Activated CD8-positive, alpha-beta memory T cell treated with anti-CD3 and anti-CD28 coated beads, Interleukin-2, amount 50 U/mL, for 24 hours (primary cell): ENCODE measurements at regions not wholly inside any gene's neighbourhood (a gene's known extent, or its start where the extent isn't known, plus 50 kb on each side); places are given as distances from the start of the nearest gene placed in this dataset.
"Not testable (repeated sequence)": the region's sequence is repeated elsewhere in the genome, so short reads cannot be mapped to it uniquely, and the experiment has no call there.

Experiments
- DNase-seq: peaks from one replicate; pipeline ENCODE4 v3.0.0-alpha.2; 2020; ENCODE audit errors: extremely low read depth

DNA sequence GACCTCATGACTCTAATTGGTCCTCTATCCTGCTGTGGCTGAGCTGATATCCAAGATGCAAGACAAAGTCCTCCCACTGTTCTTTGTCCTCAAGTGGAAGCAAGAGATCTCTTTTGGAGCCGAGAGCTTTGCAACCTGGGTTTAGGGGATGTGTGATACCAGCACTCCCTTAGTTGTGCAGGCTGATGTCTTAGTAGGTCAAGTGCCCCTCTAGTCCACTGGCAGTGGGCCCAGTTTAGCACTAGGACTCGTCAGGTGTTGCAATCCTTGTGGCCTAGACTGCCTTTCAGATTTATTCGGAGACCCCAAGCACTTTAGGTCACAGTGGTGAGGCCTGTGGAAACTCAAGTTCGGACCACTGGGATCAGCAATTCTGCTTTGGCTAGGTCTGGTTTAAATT, 64.0 kb downstream of the GPRASP3 start:
- DNase-seq = no peak

DNA sequence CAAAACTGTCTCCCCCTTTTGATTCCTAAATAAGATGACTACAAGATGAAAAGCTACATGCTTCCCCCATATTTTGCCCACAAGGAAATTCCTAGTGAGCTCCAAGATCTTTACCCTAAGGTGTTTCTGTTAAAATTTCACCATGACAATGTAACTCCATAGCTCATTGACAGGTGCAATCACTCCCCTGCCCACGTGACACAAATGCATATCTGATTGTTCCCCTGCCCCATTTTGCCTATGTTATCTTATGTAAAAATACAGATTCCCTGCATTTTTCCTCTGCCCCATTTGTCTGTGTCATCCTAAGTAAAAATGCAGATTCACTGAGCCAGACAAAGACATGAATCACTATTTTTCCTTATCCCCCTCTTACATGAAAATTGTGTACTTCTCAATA, 66.7 kb downstream of the GPRASP3 start:
- DNase-seq = no peak

DNA sequence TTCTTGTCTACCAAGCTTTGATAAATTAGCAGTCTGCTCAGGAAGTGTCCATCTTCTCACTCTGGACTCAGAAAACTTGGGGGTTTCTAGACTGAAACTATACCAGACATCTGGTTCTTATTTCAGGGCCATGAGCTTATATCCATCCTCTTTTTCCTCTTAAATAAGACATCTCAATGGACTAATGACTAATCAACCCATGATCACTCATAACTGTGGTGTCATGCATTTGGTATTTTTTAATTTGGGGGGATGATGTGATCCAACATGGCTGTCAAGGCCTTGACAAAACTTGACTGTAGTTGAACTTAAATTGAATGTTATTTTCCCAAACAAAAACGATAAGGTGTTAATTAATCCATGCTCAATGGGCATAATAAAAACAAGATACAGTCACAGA, 87.8 kb downstream of the GPRASP3 start:
- no peak for DNase-seq

DNA sequence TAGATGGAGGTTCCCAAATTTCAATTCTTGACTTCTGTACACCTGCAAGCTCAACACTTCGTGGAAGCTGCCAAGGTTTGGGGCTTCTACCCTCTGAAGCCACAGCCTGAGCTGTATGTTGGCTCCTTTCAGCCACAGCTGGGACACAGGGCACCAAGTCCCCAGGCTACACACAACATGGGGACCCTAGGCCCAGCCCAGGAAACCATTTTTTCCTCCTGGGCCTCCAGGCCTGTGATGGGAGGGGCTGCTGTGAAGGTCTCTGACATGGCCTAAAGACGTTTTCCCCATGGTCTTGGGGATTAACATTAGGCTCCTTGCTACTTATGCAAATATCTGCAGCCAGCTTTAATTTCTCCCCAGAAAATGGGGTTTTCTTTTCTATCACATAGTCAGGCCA, 97.7 kb downstream of the GPRASP3 start:
- DNase-seq = not testable (repeated sequence)

DNA sequence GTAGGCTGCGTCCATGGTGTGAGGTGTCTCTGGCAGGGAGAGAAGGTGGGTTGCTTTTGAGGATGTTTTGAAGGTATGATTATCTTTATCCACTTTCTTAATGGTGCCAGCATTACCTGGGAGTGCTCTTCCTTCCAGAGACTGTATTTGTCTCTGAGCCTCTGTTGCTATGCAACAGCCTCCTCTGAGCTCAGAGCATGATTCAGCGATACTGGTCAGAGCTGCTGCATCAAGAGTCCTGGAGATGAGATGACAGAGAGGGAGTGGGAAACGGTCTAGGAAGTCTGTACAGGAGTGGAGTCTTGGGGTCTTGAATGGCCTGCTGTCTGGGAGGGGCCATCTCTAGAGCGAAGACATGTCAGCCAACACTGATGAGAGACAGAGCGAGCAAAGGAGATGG, 104.4 kb upstream of the RAB40AL start:
- no peak for DNase-seq

DNA sequence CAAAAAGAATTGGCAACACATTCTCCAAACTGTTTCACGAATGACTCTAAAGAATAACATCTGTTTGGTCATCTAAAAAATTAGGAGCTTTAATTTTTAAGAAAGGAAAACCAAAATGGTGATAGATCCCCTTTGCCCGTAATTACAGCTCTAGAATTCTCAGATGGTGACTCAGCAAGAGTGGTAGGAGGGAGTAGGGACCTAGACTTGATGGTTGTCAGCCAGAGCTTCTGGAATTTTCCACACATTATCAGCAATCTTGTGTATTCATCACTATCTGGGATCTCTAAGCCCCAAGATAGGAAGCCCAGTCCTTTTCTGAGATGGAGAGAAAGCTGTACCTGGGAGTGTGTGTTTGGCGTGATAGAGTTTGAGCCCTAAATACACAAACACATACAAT, 103.9 kb upstream of the RAB40AL start:
- no peak for DNase-seq

DNA sequence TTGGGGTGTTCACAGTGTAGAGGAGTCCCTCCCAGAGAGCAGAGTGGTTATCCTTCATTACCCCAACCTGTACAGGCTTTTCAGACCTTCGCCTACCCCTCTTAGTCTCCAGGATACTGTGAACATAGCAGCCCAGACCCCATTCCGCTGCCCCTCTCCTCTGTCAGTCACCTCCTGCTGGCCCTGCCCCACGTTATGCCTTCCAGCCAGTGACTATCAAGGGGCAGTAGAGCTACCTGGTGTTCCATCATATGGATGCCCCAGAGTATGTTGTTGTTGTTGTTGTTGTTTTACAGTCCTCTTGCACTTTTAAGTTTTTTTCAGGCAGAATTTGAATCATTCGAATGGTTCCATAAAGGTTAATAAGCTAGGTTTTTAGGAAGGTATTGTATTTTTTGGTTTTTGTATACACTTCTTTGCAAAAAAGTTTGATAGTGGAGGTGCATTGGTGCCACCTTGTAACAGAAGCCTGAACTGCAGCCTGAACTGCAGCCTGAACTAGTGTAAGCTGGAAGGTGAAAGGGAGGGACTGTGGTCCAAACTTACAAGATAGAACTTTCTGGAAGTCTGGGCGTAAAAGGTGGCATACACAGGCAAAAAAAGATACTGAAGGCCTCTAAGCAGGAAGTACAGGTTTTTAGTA, 101.4 kb upstream of the RAB40AL start:
- DNase-seq = no peak

DNA sequence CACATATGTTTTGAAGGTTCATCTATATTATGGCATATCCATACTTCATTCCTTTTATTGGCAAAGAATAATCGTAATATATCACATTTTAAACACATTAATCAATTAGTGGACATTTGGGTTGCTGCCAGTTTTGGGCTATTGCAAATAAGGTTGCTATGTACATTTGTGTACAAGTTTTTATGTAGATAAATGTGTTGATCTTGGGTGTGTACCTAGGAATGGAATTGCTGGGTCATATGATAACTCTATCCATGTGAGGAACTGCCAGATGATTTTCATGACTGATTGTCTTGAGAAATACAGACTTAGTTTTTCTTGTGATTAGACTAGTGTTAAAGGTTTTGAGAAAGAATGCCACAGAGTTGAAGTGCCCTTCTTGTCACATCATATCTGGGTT, 99.2 kb upstream of the RAB40AL start:
- no peak for DNase-seq

DNA sequence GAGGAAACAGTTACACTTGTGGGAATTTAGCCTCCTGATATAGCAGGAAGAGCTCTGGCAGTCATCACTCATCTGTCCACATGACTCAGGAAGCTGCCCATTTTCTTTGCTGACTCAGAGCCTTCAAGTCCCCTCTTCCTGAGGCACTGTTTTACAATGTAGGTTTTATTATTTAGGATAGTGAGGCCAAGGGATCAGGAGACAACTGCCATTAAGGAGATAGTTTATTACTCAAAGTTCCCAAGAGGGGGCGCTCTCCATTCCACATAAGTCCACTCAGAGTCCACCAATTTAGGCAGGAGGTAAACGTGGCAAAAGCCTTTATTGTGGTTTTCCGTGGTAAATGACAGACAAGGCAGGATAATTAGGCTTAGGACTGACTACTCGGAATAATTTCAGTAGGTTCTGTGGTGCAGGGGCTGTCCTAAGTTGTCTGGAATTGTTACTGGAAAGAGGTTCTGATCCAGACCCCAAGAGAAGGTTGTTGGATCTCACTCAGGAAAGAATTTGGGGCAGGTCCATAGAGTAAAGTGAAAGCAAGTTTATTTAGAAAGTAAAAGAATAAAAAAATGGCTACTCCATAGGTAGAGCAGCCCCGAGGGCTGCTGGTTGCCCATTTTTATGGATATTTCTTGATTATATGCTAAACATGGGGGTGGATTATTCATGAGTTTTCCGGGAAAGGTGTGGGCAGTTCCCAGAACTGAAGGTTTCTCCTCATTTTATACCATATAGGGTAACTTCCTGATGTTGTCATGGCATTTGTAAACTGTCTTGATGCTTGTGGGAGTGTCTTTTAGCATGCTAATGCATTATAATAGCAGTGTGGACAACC, 96.0 kb upstream of the RAB40AL start:
- DNase-seq = no peak

DNA sequence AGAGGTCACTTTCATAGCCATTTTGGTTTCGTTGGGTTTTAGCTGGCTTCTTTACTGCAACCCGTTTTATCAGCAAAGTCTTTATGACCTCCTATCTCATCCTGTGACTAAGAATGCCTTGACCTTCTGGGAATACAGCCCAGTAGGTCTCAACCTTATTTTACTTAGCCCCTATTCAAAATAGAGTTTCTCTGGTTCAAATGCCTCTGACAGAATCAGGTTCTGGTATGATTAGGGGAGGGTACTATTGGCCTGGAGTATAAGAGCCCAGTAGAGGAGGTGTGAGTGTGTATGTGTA, 95.4 kb upstream of the RAB40AL start:
- DNase-seq = no peak

DNA sequence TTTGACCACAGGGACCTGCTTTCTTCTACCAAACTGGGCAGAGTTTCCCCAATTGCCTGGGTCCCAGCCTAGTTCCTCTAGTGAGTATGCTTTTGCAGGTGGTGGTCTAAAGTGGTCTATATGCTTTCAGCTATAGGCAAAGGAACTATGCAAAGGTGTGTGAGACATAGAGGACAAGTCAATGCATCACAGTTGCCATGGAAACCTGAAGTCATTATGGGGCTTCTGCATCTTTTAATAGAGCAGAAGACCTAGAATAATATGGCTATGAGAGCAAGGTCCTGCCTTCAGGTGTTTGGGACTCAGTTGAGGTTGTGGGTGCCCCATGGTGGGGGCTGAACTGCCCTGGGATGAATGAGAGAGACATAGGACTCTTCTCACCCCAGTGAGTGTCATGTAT, 92.1 kb upstream of the RAB40AL start:
- DNase-seq = no peak

DNA sequence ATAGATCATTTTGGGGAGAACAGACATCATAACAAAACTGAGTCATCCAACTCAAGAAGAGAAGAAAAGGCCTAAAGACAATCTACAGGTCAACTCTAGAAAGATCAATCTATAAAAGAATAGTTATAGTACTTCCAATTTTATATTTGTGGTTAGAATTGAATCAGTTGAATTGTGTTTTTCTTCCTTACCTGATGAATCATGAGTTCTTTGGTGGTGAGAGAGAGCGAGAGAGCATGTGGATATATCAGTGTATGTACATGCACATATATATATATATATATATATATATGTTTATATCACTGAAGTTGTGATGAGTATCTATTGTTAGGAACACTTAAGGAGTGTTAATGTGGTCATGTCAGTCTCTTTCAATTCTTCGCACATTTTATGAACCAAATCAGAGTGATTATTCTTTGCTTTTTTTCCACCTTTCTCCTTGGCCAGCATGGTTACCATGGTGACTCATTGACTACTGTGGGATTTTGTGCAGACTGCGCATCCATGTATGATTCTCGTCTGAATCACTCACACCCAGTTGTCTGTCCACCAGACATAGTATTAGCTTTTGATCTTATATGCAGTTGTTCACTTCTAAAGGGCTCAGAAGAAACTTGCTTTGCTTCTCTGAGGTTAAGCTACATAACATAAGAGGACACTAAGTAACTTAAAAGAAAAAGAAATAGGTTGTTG, 90.4 kb upstream of the RAB40AL start:
- no peak for DNase-seq

DNA sequence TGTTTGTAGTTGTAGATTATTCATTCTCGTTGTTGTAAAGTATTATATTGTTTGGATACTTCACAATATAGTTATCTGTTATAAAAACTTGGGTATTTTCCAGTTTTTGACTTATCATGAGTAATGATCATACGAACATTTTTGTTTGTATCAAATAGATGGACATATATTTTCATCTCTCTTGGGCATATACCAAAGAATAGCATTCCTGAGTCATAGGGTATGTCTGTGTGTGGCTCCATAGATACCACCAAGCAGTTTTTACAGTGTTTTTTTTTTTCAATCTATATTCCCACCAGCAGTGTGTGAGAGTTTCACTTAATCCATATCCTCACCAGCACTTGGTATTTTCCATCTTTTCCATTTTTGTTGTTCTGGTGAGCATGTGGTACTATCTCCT, 89.7 kb upstream of the RAB40AL start:
- DNase-seq = no peak

DNA sequence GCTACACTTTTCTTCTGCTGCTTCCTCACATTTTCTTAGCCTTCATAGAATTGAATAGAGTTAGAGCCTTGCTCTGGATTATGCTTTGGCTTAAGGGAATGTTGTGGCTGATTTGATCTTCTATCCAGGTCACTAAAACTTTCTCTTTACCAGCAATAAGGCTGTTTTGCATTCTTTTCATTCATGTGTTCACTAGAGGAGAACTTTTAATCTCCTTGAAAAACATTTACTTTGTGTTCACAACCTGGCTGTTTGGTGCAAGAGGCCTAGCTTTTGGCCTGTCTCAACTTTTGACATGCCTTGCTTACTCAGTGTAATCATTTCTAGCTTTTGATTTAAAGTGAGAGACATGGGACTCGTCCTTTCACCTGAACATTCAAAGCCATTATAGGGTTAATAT, 87.7 kb upstream of the RAB40AL start:
- DNase-seq = no peak

DNA sequence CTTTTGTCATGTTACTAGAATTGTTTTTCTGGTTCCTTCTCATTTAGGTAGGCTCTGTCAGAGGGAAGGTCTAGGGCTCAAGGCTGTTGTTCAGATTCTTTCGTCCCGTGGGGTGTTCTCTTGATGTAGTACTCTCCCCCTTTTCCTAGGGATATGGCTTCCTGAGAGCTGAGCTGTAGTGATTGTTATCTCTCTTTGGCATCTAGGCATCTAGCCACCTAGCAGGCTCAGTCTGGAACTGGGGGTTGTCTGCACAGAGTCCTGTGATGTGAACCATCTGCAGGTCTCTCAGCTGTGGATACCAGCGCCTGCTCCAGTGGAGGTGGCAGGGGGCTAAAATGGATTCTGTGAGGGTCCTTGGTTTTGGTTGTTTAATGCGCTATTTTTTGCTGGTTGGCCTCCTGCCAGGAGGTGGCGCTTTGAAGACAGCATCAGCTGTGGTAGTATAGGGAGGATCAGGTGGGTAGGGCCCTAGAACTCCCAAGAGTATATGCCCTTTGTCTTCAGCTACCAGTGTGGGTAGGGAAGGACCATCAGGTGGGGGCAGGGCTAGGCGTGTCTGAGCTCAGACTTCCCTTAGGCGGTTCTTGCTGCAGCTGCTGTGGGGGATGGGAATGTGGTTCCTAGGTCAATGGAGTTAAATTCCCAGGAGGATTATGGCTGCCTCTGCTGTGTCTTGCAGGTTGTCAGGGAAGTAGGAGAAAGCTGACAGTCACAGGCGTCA, 78.1 kb upstream of the RAB40AL start:
- not testable (repeated sequence) for DNase-seq

DNA sequence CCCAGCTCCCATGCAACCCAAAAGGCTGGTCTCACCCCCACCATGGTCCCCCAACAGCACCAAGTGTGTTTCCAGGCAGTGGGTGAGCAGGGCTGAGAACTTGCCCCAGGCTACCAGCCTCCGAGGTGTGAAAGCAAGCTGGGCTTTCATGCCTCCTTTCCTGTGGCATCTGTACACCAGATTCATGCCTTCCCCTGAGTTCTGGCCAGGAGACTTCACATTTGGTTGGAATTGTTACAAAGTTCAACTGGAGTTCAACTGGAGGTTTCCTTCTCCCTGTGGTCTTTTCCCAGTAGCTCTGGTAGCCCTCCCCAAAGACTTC, 77.6 kb upstream of the RAB40AL start:
- no peak for DNase-seq

DNA sequence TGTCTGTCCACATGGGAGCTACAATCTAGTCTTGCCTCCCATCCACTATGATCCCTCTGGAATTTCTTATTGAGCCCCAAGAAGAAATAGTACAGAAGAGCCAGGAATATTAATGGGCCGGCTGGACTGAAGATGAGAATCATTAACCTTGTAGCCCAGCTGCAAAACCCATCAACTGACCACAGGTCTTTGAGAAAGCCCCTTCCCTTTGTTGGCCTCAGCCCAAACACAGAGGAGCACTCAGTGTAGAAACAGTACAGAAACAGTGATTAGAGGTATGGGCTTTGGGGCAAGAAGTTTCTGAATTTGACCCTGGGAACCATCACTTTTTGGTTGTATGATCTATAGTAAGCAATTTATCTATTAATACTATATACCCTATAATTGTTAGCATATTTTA, 76.8 kb upstream of the RAB40AL start:
- no peak for DNase-seq

DNA sequence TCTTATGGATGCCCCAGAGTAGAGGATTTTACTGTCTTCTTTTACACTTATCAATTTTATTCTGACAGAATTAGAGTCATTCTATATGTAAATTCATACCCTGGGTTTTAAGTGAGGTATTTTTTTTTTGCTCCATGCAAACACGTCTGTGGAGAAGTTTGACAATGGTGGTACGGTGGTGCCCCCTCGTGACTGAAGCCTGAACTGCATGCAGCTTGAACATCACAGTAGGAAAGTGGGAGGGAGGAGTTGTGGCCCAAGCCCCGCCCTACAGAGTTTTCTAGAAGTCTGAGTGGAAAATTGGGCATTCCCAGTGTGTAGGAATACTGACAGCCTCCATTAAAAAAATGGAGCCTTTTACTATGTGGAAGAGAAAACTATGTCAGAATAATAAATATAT, 73.3 kb upstream of the RAB40AL start:
- peak; percentile 69 for DNase-seq

DNA sequence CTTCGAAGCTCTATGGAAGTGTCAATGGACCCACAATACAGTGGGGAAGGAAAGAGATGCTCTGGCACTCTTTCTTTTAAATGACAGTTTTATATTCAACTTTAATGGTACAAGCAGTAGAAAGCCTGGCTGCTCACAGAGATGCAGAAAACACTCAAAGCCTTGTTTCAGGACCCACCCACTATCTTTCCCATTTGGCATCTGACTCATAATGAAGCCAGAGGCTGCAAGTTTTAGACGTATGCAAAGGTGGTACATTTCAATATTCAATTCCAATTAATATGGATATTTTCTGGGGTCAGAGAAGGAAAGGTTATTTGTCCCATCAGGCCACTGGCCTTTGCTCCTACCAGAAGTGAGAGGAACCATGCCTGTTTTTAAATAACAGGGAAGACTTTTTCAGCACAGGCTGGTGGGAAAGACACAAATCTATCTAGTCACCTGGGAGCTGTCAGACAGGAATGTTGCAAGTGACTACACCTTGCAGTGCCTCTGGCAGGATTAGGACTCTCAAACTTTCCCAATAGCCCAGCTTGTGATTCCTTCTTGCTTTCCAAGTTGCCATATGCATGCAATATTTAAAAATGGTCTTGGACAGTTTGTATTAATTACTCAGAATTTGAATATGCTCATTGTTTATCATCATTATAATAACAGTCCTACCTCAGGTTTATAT, 70.0 kb upstream of the RAB40AL start:
- no peak for DNase-seq

DNA sequence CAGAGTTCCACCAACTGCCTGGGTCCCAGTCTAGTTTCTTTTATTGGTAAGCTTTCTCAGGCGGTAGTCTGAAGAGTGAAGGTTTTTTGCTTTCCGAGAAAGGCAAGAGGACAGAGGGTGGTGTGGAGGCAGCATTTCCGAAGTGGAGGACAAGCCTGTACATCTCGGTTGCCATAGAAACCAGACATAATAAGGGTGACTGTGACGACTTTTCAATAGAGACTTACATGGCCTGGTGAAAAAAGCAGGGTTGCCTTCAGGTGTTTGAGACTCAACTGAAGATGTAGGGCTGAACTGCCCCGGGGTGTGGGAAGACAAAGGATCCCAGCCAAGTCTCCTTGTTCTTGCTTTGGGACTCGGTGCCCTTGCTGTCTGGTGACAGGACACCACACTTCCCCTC, 53.6 kb upstream of the RAB40AL start:
- DNase-seq = no peak
